DMS53 treated with DMSO at 0.1 percent for 48 hours (cell line): ENCODE measurements at regions not wholly inside any gene's neighbourhood (a gene's known extent, or its start where the extent isn't known, plus 50 kb on each side); places are given as distances from the start of the nearest gene placed in this dataset.
"Not testable (repeated sequence)": the region's sequence is repeated elsewhere in the genome, so short reads cannot be mapped to it uniquely, and the experiment has no call there.

Source experiments
- DNase-seq: peaks from one replicate; lab custom pipeline; 2025; ENCODE audit not compliant: unreplicated experiment; lab: John Stamatoyannopoulos, UW

GRCh38 chr2:146992057-146992456 is 852.8 kb upstream of the ACVR2A start:
- DNase-seq, result no peak

GRCh38 chr2:146990311-146991054 is 854.3 kb upstream of the ACVR2A start:
- DNase-seq, result no peak

- no peak for DNase-seq
Measured at GRCh38 chr2:146989741-146990140, 855.1 kb upstream of the ACVR2A start.

- no peak for DNase-seq
Measured at GRCh38 chr2:146987996-146988395, 856.8 kb upstream of the ACVR2A start.

GRCh38 chr2:146986161-146986560 is 858.7 kb upstream of the ACVR2A start:
- no peak for DNase-seq

- DNase-seq, result no peak
Measured at GRCh38 chr2:146985753-146986152, 859.1 kb upstream of the ACVR2A start.

- no peak for DNase-seq
Measured at GRCh38 chr2:146984014-146984413, 860.8 kb upstream of the ACVR2A start.

- DNase-seq, result no peak
Measured at GRCh38 chr2:146982393-146982846, 862.4 kb upstream of the ACVR2A start.

GRCh38 chr2:146981921-146982320 is 862.9 kb upstream of the ACVR2A start:
- DNase-seq, result no peak

- DNase-seq, result no peak
Measured at GRCh38 chr2:146979746-146980145, 865.1 kb upstream of the ACVR2A start.

- no peak for DNase-seq
Measured at GRCh38 chr2:146978577-146979555, 866.0 kb upstream of the ACVR2A start.

GRCh38 chr2:146970981-146971380 is 873.8 kb upstream of the ACVR2A start:
- DNase-seq, result not testable (repeated sequence)

GRCh38 chr2:146969703-146970102 is 875.1 kb upstream of the ACVR2A start:
- not testable (repeated sequence) for DNase-seq

- no peak for DNase-seq
Measured at GRCh38 chr2:146964494-146964893, 880.3 kb upstream of the ACVR2A start.

GRCh38 chr2:146954544-146954943 is 890.3 kb upstream of the ACVR2A start:
- no peak for DNase-seq

- DNase-seq, result no peak
Measured at GRCh38 chr2:146952696-146953095, 892.1 kb upstream of the ACVR2A start.

- DNase-seq, result no peak
Measured at GRCh38 chr2:146950911-146951310, 893.9 kb upstream of the ACVR2A start.

GRCh38 chr2:146950361-146950760 is 894.5 kb upstream of the ACVR2A start:
- DNase-seq, result no peak

- DNase-seq, result no peak
Measured at GRCh38 chr2:146949400-146949799, 895.4 kb upstream of the ACVR2A start.

- no peak for DNase-seq
Measured at GRCh38 chr2:146944601-146945000, 900.2 kb upstream of the ACVR2A start.

- DNase-seq, result no peak
Measured at GRCh38 chr2:146939991-146940685, 904.7 kb upstream of the ACVR2A start.
